GM23338 (cell line): ENCODE measurements at regions not wholly inside any gene's neighbourhood (a gene's known extent, or its start where the extent isn't known, plus 50 kb on each side); places are given as distances from the start of the nearest gene placed in this dataset.
A peak's percentile ranks its signal among the peaks of the same experiment; 100 is the strongest.

Source experiments
- ATAC-seq: fragments of 200-7000 bp; cut with Tn5 transposase; 3 replicates; pipeline ENCODE4 v1.9.1; 2020
- DNase-seq: peaks from one replicate; pipeline ENCODE4 v3.0.0-alpha.2; 2015; ENCODE audit warnings: low spot score
- H2AFZ ChIP-seq: fragments of 200-600 bp; sonication (generic); 2 replicates; pipeline ENCODE4 v1.8.0; 2016; ENCODE audit warnings: antibody characterized with exemption, mild to moderate bottlenecking, moderate library complexity
- H3F3A ChIP-seq: fragments of 200-600 bp; sonication (generic); replicated peaks from 2 replicates; pipeline ENCODE4 v1.8.0; 2017; ENCODE audit warnings: antibody characterized with exemption, mixed run types, low read depth
- H3K27ac ChIP-seq: fragments of 200-600 bp; sonication (generic); 2 replicates; pipeline ENCODE4 v1.6.1; 2016; ENCODE audit warnings: low read depth
- H3K27me3 ChIP-seq: fragments of 200-600 bp; sonication (generic); 2 replicates; pipeline ENCODE4 v1.8.0; 2016; ENCODE audit warnings: mild to moderate bottlenecking, mixed run types, moderate library complexity; ENCODE audit not compliant: insufficient read depth
- H3K36me3 ChIP-seq: fragments of 200-600 bp; sonication (generic); 2 replicates; pipeline ENCODE4 v1.8.0; 2016; ENCODE audit warnings: mild to moderate bottlenecking; ENCODE audit not compliant: insufficient read depth
- H3K4me1 ChIP-seq: fragments of 200-600 bp; sonication (generic); 2 replicates; pipeline ENCODE4 v1.8.0; 2016; ENCODE audit warnings: mild to moderate bottlenecking, moderate library complexity; ENCODE audit not compliant: insufficient read depth
- H3K4me2 ChIP-seq: fragments of 200-600 bp; sonication (generic); 2 replicates; pipeline ENCODE4 v1.7.1; 2017; ENCODE audit warnings: mixed run types
- H3K4me3 ChIP-seq: fragments of 200-600 bp; sonication (generic); 2 replicates; pipeline ENCODE4 v1.6.1; 2016; ENCODE audit warnings: mixed run types
- H3K79me2 ChIP-seq: fragments of 200-600 bp; sonication (generic); replicated peaks from 2 replicates; pipeline ENCODE4 v1.8.0; 2017; ENCODE audit warnings: mild to moderate bottlenecking; ENCODE audit not compliant: insufficient read depth
- H3K9me2 ChIP-seq: fragments of 200-600 bp; sonication (generic); 2 replicates; pipeline ENCODE4 v1.8.0; 2017; ENCODE audit not compliant: insufficient read depth
- H4K20me1 ChIP-seq: fragments of 200-600 bp; sonication (generic); replicated peaks from 2 replicates; pipeline ENCODE4 v1.8.0; 2017; ENCODE audit warnings: mild to moderate bottlenecking; ENCODE audit not compliant: insufficient read depth
- H3K27ac Mint-ChIP-seq: 2 replicates; pipeline ENCODE4 v1.8.0; 2020; ENCODE audit warnings: inconsistent platforms, mild to moderate bottlenecking, moderate library complexity, mixed read lengths
- H3K27me3 Mint-ChIP-seq: 3 replicates; pipeline ENCODE4 v1.8.0; 2022; ENCODE audit warnings: low read depth, mild to moderate bottlenecking, moderate library complexity, mixed read lengths, inconsistent platforms; ENCODE audit not compliant: insufficient read depth, poor library complexity
- H3K36me3 Mint-ChIP-seq: 3 replicates; pipeline ENCODE4 v1.8.0; 2021; ENCODE audit warnings: low read depth, mild to moderate bottlenecking, inconsistent platforms, moderate library complexity, mixed read lengths
- H3K4me1 Mint-ChIP-seq: 3 replicates; pipeline ENCODE4 v1.8.0; 2020; ENCODE audit warnings: mild to moderate bottlenecking, inconsistent platforms, mixed read lengths
- H3K4me3 Mint-ChIP-seq: 3 replicates; pipeline ENCODE4 v1.8.0; 2021; ENCODE audit warnings: moderate library complexity, mild to moderate bottlenecking, inconsistent platforms, mixed read lengths
- H3K9me3 Mint-ChIP-seq: 3 replicates; pipeline ENCODE4 v1.8.0; 2020; ENCODE audit warnings: moderate library complexity, mild to moderate bottlenecking, inconsistent platforms, mixed read lengths
- CREB1 ChIP-seq: fragments of 250-450 bp; sonication (Bioruptor Pico); IDR thresholded peaks from 2 replicates; pipeline ENCODE4 v1.5.0; 2020; ENCODE audit warnings: low read depth, mild to moderate bottlenecking, moderate library complexity
- CTCF ChIP-seq, 2 experiments: fragments of 200-600 bp in 1 of 2; sonication (generic) in 1 of 2; conservative IDR thresholded peaks; 2 replicates each; pipeline versions ENCODE4 v1.5.1 to v1.6.1; 2016 to 2017; ENCODE audit warnings: antibody characterized with exemption in 2 of 2, low read depth in 2 of 2, mild to moderate bottlenecking in 2 of 2, moderate library complexity in 1 of 2
- ETS1 ChIP-seq: IDR thresholded peaks from 2 replicates; pipeline ENCODE4 v1.6.1; 2016; ENCODE audit warnings: antibody characterized with exemption
- EZH2phosphoT487 ChIP-seq: fragments of 200-600 bp; sonication (generic); IDR thresholded peaks from one replicate; pipeline ENCODE4 v1.8.1; 2018; ENCODE audit warnings: antibody characterized with exemption; ENCODE audit not compliant: unreplicated experiment
- JUNB ChIP-seq: IDR thresholded peaks from one replicate; pipeline ENCODE4 v1.6.1; 2016; ENCODE audit warnings: antibody characterized with exemption; ENCODE audit not compliant: unreplicated experiment
- NANOG ChIP-seq: IDR thresholded peaks from 2 replicates; pipeline ENCODE4 v1.6.1; 2016; ENCODE audit warnings: antibody characterized with exemption, borderline replicate concordance
- REST ChIP-seq: IDR thresholded peaks from one replicate; pipeline ENCODE4 v1.6.1; 2018; ENCODE audit warnings: antibody characterized with exemption; ENCODE audit not compliant: unreplicated experiment
- STAT1 ChIP-seq: IDR thresholded peaks from one replicate; pipeline ENCODE4 v1.6.1; 2016; ENCODE audit warnings: antibody characterized with exemption; ENCODE audit not compliant: unreplicated experiment
- ZNF114 ChIP-seq: fragments of 250-450 bp; sonication (Bioruptor Pico); IDR thresholded peaks from 2 replicates; pipeline ENCODE4 v1.5.0; 2020; ENCODE audit warnings: mild to moderate bottlenecking, moderate library complexity
- TF ChIP-seq, protein P1 (sequence below): fragments of 250-450 bp; sonication (Bioruptor Pico); IDR thresholded peaks from 2 replicates; pipeline ENCODE4 v1.5.0; 2020; ENCODE audit warnings: mild to moderate bottlenecking, moderate library complexity

- TF ChIP-seq, protein P1, sequence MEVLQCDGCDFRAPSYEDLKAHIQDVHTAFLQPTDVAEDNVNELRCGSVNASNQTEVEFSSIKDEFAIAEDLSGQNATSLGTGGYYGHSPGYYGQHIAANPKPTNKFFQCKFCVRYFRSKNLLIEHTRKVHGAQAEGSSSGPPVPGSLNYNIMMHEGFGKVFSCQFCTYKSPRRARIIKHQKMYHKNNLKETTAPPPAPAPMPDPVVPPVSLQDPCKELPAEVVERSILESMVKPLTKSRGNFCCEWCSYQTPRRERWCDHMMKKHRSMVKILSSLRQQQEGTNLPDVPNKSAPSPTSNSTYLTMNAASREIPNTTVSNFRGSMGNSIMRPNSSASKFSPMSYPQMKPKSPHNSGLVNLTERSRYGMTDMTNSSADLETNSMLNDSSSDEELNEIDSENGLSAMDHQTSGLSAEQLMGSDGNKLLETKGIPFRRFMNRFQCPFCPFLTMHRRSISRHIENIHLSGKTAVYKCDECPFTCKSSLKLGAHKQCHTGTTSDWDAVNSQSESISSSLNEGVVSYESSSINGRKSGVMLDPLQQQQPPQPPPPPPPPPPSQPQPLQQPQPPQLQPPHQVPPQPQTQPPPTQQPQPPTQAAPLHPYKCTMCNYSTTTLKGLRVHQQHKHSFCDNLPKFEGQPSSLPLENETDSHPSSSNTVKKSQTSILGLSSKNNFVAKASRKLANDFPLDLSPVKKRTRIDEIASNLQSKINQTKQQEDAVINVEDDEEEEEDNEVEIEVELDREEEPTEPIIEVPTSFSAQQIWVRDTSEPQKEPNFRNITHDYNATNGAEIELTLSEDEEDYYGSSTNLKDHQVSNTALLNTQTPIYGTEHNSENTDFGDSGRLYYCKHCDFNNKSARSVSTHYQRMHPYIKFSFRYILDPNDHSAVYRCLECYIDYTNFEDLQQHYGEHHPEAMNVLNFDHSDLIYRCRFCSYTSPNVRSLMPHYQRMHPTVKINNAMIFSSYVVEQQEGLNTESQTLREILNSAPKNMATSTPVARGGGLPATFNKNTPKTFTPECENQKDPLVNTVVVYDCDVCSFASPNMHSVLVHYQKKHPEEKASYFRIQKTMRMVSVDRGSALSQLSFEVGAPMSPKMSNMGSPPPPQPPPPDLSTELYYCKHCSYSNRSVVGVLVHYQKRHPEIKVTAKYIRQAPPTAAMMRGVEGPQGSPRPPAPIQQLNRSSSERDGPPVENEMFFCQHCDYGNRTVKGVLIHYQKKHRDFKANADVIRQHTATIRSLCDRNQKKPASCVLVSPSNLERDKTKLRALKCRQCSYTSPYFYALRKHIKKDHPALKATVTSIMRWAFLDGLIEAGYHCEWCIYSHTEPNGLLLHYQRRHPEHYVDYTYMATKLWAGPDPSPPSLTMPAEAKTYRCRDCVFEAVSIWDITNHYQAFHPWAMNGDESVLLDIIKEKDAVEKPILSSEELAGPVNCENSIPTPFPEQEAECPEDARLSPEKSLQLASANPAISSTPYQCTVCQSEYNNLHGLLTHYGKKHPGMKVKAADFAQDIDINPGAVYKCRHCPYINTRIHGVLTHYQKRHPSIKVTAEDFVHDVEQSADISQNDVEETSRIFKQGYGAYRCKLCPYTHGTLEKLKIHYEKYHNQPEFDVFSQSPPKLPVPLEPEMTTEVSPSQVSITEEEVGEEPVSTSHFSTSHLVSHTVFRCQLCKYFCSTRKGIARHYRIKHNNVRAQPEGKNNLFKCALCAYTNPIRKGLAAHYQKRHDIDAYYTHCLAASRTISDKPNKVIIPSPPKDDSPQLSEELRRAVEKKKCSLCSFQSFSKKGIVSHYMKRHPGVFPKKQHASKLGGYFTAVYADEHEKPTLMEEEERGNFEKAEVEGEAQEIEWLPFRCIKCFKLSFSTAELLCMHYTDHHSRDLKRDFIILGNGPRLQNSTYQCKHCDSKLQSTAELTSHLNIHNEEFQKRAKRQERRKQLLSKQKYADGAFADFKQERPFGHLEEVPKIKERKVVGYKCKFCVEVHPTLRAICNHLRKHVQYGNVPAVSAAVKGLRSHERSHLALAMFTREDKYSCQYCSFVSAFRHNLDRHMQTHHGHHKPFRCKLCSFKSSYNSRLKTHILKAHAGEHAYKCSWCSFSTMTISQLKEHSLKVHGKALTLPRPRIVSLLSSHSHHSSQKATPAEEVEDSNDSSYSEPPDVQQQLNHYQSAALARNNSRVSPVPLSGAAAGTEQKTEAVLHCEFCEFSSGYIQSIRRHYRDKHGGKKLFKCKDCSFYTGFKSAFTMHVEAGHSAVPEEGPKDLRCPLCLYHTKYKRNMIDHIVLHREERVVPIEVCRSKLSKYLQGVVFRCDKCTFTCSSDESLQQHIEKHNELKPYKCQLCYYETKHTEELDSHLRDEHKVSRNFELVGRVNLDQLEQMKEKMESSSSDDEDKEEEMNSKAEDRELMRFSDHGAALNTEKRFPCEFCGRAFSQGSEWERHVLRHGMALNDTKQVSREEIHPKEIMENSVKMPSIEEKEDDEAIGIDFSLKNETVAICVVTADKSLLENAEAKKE (CRISPR knock-in tag): no peak
- TF ChIP-seq JUNB (no peak), NANOG (no peak), CTCF (conservative IDR thresholded peaks at IDR 0.05; ENCODE audit: low read depth in 2 of 2) (no peak)
Measured at GRCh38 chr18:51559198-51559901, 361.9 kb upstream of the MEX3C start (continued).

- Histone ChIP-seq H3K79me2 (no peaks in the 10 kb centered on the region), H4K20me1 (no peaks in the 10 kb centered on the region), H3K27me3 (no peaks in the 10 kb centered on the region), H2AFZ (no peak overlapping the region), H3K4me3 (no peak overlapping the region), H3K9me2 (0 out of 2 replicates have a peak, but pooled peaks cover under 1% of the 10 kb centered on the region), H3K4me1 (no peaks in the 10 kb centered on the region), H3K36me3 (no peaks in the 10 kb centered on the region), H3K4me2 (no peak overlapping the region), H3K27ac (no peak overlapping the region), H3F3A (no peaks in the 10 kb centered on the region)
- Mint-ChIP-seq H3K27me3 (peaks cover 6% of the 10 kb centered on the region), H3K27ac (no peak overlapping the region), H3K9me3 (no peaks in the 10 kb centered on the region), H3K36me3 (no peaks in the 10 kb centered on the region), H3K4me1 (peaks cover 4% of the 10 kb centered on the region; the same call in 1 of the 3 replicates), H3K4me3 (no peak overlapping the region)
- no peak for ATAC-seq
- no peak for DNase-seq
- TF ChIP-seq CTCF (conservative IDR thresholded peaks at IDR 0.05; ENCODE audit: low read depth in 2 of 2): peak in 1 of 2 experiments; percentile 14; a peak in 2 of 4 replicates
- no peak for TF ChIP-seq CREB1 (CRISPR knock-in tag)
- TF ChIP-seq ZNF114: no peak
- no peak for TF ChIP-seq EZH2phosphoT487
- TF ChIP-seq REST: no peak
- TF ChIP-seq STAT1: no peak
- TF ChIP-seq ETS1: no peak
Measured at GRCh38 chr18:51559902-51560287, 362.4 kb upstream of the MEX3C start.
